ENCODE measurements at regions not wholly inside any gene's neighbourhood (a gene's known extent, or its start where the extent isn't known, plus 50 kb on each side); places are given as distances from the start of the nearest gene placed in this dataset.

DNA sequence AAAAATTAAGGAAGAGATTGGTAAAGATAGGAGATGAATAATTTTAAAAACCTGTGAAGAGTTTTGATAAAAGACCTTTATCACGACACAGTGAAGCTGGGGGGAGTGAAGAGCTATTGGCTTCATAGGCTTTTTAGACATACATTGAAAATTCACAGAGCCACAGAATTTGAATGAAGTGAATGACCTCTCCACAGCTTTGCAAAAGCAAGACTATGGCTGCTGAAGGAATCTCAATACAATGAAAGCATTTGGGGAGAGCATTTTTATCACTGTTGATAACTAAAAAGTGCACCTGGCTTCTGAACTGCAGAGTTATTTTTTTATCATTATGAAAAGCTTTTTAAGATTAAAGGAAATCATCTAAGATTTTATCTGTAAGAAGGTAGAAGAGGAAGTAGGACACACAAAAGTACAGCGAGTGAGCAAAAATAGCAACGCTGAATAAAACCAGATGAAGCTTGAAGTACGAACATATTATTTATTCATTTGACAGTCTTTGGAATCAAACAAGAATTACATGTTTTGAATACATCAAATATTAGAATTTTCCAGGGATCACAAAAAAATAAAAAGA, 317.5 kb downstream of the KCNC2 start:
- Histone ChIP-seq H3K27ac (ENCODE audit: low read length) (peak overlapping the region; percentile 34; the same call in 1 of the 2 replicates), H3K9me3 (ENCODE audit: control insufficient read depth, insufficient read depth, low read depth, low read length) (no peaks in the 10 kb centered on the region), H3K27me3 (ENCODE audit: control insufficient read depth, insufficient read depth, low read length) (no peaks in the 10 kb centered on the region), H3K4me3 (ENCODE audit: low read depth in 2 of 2, low read length in 2 of 2) (no peak overlapping the region), H3K4me1 (ENCODE audit: control insufficient read depth, insufficient read depth, low read length) (peaks cover 14% of the 10 kb centered on the region), H3K36me3 (ENCODE audit: control insufficient read depth, insufficient read depth, low read length) (no peaks in the 10 kb centered on the region)
- ChIA-PET CTCF (no interaction called here), POLR2A (no interaction called here)
- intact Hi-C loops (cut with micrococcal nuclease; ENCODE audit: unreplicated experiment), result no loop called here
- no peak for DNase-seq (ENCODE audit: low read depth, low spot score)
- TF ChIP-seq POLR2AphosphoS5 (IDR thresholded peaks at IDR 0.05; ENCODE audit: low read depth, low read length) (no peak), TCF7L2 (IDR thresholded peaks at IDR 0.05; ENCODE audit: low read depth, low read length) (no peak), SIN3A (IDR thresholded peaks at IDR 0.05; ENCODE audit: borderline replicate concordance, insufficient read depth, low read depth, low read length) (no peak)
- TF ChIP-seq, protein P1, sequence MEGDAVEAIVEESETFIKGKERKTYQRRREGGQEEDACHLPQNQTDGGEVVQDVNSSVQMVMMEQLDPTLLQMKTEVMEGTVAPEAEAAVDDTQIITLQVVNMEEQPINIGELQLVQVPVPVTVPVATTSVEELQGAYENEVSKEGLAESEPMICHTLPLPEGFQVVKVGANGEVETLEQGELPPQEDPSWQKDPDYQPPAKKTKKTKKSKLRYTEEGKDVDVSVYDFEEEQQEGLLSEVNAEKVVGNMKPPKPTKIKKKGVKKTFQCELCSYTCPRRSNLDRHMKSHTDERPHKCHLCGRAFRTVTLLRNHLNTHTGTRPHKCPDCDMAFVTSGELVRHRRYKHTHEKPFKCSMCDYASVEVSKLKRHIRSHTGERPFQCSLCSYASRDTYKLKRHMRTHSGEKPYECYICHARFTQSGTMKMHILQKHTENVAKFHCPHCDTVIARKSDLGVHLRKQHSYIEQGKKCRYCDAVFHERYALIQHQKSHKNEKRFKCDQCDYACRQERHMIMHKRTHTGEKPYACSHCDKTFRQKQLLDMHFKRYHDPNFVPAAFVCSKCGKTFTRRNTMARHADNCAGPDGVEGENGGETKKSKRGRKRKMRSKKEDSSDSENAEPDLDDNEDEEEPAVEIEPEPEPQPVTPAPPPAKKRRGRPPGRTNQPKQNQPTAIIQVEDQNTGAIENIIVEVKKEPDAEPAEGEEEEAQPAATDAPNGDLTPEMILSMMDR (IDR thresholded peaks at IDR 0.05), result no peak
- TF ChIP-seq, protein P2, sequence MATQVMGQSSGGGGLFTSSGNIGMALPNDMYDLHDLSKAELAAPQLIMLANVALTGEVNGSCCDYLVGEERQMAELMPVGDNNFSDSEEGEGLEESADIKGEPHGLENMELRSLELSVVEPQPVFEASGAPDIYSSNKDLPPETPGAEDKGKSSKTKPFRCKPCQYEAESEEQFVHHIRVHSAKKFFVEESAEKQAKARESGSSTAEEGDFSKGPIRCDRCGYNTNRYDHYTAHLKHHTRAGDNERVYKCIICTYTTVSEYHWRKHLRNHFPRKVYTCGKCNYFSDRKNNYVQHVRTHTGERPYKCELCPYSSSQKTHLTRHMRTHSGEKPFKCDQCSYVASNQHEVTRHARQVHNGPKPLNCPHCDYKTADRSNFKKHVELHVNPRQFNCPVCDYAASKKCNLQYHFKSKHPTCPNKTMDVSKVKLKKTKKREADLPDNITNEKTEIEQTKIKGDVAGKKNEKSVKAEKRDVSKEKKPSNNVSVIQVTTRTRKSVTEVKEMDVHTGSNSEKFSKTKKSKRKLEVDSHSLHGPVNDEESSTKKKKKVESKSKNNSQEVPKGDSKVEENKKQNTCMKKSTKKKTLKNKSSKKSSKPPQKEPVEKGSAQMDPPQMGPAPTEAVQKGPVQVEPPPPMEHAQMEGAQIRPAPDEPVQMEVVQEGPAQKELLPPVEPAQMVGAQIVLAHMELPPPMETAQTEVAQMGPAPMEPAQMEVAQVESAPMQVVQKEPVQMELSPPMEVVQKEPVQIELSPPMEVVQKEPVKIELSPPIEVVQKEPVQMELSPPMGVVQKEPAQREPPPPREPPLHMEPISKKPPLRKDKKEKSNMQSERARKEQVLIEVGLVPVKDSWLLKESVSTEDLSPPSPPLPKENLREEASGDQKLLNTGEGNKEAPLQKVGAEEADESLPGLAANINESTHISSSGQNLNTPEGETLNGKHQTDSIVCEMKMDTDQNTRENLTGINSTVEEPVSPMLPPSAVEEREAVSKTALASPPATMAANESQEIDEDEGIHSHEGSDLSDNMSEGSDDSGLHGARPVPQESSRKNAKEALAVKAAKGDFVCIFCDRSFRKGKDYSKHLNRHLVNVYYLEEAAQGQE (IDR thresholded peaks at IDR 0.05; ENCODE audit: insufficient read depth in 1 of 2, low read depth in 2 of 2, low read length in 1 of 2), result no peak
- in situ Hi-C loops (cut with HindIII; ENCODE audit: low pct_unique_long_range_greater_than_20kb, low sequenced_read_pairs), result no loop called here
- ATAC-seq, result no peak
- BruUV-seq (replicated peaks), result no TSS peak

DNA sequence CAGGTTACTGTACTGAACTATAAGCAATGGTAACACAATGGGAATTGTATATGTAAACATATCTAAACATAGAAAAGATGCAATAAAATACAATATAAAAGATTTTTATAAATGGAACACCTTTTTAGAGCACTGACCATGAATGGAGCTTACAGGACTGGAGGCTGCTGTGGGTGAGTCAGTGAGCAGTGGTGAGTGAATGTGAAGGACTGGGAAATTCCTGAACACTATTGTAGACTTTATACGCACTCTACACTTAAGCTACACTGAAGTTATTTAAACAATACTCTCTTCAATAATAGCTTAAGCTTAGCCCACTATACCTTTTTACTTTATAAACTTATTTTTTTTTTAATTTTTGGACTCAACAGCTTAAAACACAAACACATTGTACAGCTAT, 313.5 kb downstream of the KCNC2 start:
- TF ChIP-seq, protein P1 (IDR thresholded peaks at IDR 0.05), result no peak
- TF ChIP-seq, protein P2 (IDR thresholded peaks at IDR 0.05; ENCODE audit: insufficient read depth in 1 of 2, low read depth in 2 of 2, low read length in 1 of 2), result no peak
- TF ChIP-seq POLR2AphosphoS5 (IDR thresholded peaks at IDR 0.05; ENCODE audit: low read depth, low read length) (no peak), TCF7L2 (IDR thresholded peaks at IDR 0.05; ENCODE audit: low read depth, low read length) (no peak), SIN3A (IDR thresholded peaks at IDR 0.05; ENCODE audit: borderline replicate concordance, insufficient read depth, low read depth, low read length) (no peak)
- intact Hi-C loops (cut with micrococcal nuclease; ENCODE audit: unreplicated experiment), result no loop called here
- Histone ChIP-seq H3K36me3 (ENCODE audit: control insufficient read depth, insufficient read depth, low read length) (no peaks in the 10 kb centered on the region), H3K27ac (ENCODE audit: low read length) (no peak overlapping the region), H3K9me3 (ENCODE audit: control insufficient read depth, insufficient read depth, low read depth, low read length) (no peaks in the 10 kb centered on the region), H3K27me3 (ENCODE audit: control insufficient read depth, insufficient read depth, low read length) (no peaks in the 10 kb centered on the region), H3K4me3 (ENCODE audit: low read depth in 2 of 2, low read length in 2 of 2) (no peak overlapping the region), H3K4me1 (ENCODE audit: control insufficient read depth, insufficient read depth, low read length) (no peaks in the 10 kb centered on the region)
- POLR2A ChIA-PET, result no interaction called here
- DNase-seq (ENCODE audit: low read depth, low spot score) (no peak), ATAC-seq (no peak)
- BruUV-seq (replicated peaks), result no TSS peak
- CTCF ChIA-PET, result no interaction called here
- in situ Hi-C loops (cut with HindIII; ENCODE audit: low pct_unique_long_range_greater_than_20kb, low sequenced_read_pairs), result no loop called here
